ENCODE measurements at regions not wholly inside any gene's neighbourhood (a gene's known extent, or its start where the extent isn't known, plus 50 kb on each side); places are given as distances from the start of the nearest gene placed in this dataset.
"Not testable (repeated sequence)": the region's sequence is repeated elsewhere in the genome, so short reads cannot be mapped to it uniquely, and the experiment has no call there.

- no peak for DNase-seq
Observed at GRCh38 chr5:32534041-32534440, 51.3 kb upstream of the SUB1 start.

- peak in 4 of 5 experiments; percentile 31 to 84 (median 40) for DNase-seq
Observed at GRCh38 chr5:32531885-32532520, 53.4 kb upstream of the SUB1 start.

- DNase-seq: not testable (repeated sequence)
Observed at GRCh38 chr5:32527321-32527720, 58.0 kb upstream of the SUB1 start.

- DNase-seq: no peak
Observed at GRCh38 chr5:32526810-32527209, 58.5 kb upstream of the SUB1 start.

GRCh38 chr5:32523625-32524024 is 61.7 kb upstream of the SUB1 start:
- DNase-seq: no peak

- peak in 1 of 5 experiments; percentile 69 for DNase-seq
Observed at GRCh38 chr5:32522429-32523143, 62.8 kb upstream of the SUB1 start.

GRCh38 chr5:32521481-32521880 is 63.9 kb upstream of the SUB1 start:
- no peak for DNase-seq

GRCh38 chr5:32520972-32521371 is 64.4 kb upstream of the SUB1 start:
- DNase-seq: no peak

GRCh38 chr5:32520356-32520755 is 65.0 kb upstream of the SUB1 start:
- DNase-seq: no peak

- DNase-seq: no peak
Observed at GRCh38 chr5:32519508-32519907, 65.8 kb upstream of the SUB1 start.

- no peak for DNase-seq
Observed at GRCh38 chr5:32514806-32515205, 70.3 kb upstream of the ZFR start.

- no peak for DNase-seq
Observed at GRCh38 chr5:32512926-32513325, 68.4 kb upstream of the ZFR start.

GRCh38 chr5:32511776-32512374 is 67.3 kb upstream of the ZFR start:
- peak in 2 of 5 experiments; percentile 38 to 66 for DNase-seq

GRCh38 chr5:32510860-32511259 is 66.3 kb upstream of the ZFR start:
- peak in 1 of 5 experiments; percentile 57 for DNase-seq

- no peak for DNase-seq
Observed at GRCh38 chr5:32508806-32509805, 64.6 kb upstream of the ZFR start.

- no peak for DNase-seq
Observed at GRCh38 chr5:32507738-32508434, 63.3 kb upstream of the ZFR start.

- no peak for DNase-seq
Observed at GRCh38 chr5:32506799-32507198, 62.3 kb upstream of the ZFR start.

- DNase-seq: no peak
Observed at GRCh38 chr5:32506201-32506661, 61.7 kb upstream of the ZFR start.

- DNase-seq: no peak
Observed at GRCh38 chr5:32505756-32506155, 61.2 kb upstream of the ZFR start.

- DNase-seq: peak in 1 of 5 experiments; percentile 70
Observed at GRCh38 chr5:32504989-32505596, 60.6 kb upstream of the ZFR start.

- DNase-seq: no peak
Observed at GRCh38 chr5:32504329-32504988, 59.9 kb upstream of the ZFR start.
